ENCODE measurements at regions not wholly inside any gene's neighbourhood (a gene's known extent, or its start where the extent isn't known, plus 50 kb on each side); places are given as distances from the start of the nearest gene placed in this dataset.

- no peaks in the 10 kb centered on the region for H3K27me3 ChIP-seq (ENCODE audit: low read depth)
- H3K36me3 ChIP-seq = no peaks in the 10 kb centered on the region
- H3K4me3 ChIP-seq = no peak overlapping the region
- H3K27ac ChIP-seq (replicated peaks) = no peak overlapping the region
- peaks cover 38% of the 10 kb centered on the region for H3K4me1 ChIP-seq
- no peaks in the 10 kb centered on the region for H3K9me3 ChIP-seq (replicated peaks)
- intact Hi-C loops (cut with micrococcal nuclease) = no loop called here
- TF ChIP-seq CTCF (IDR thresholded peaks at IDR 0.05; ENCODE audit: borderline replicate concordance) = no peak
- no peak for DNase-seq
Observed at GRCh38 chr12:105823810-105824209, 314.9 kb downstream of the NUAK1 start.

- Histone ChIP-seq H3K36me3 (no peaks in the 10 kb centered on the region), H3K27ac (replicated peaks) (no peak overlapping the region), H3K4me3 (no peak overlapping the region), H3K9me3 (replicated peaks) (no peaks in the 10 kb centered on the region), H3K27me3 (ENCODE audit: low read depth) (no peaks in the 10 kb centered on the region), H3K4me1 (peaks cover 25% of the 10 kb centered on the region)
- no peak for DNase-seq
- intact Hi-C loops (cut with micrococcal nuclease) = no loop called here
- no peak for TF ChIP-seq CTCF (IDR thresholded peaks at IDR 0.05; ENCODE audit: borderline replicate concordance)
Observed at GRCh38 chr12:105825141-105825540, 313.6 kb downstream of the NUAK1 start.

- Histone ChIP-seq H3K27ac (replicated peaks) (no peak overlapping the region), H3K4me3 (no peak overlapping the region), H3K36me3 (no peaks in the 10 kb centered on the region), H3K27me3 (ENCODE audit: low read depth) (no peaks in the 10 kb centered on the region), H3K9me3 (replicated peaks) (no peaks in the 10 kb centered on the region), H3K4me1 (peaks cover 2% of the 10 kb centered on the region)
- intact Hi-C loops (cut with micrococcal nuclease) = no loop called here
- TF ChIP-seq CTCF (IDR thresholded peaks at IDR 0.05; ENCODE audit: borderline replicate concordance) = no peak
- no peak for DNase-seq
Observed at GRCh38 chr12:105831372-105831771, 307.4 kb downstream of the NUAK1 start.

GRCh38 chr12:105832021-105832420, 306.7 kb downstream of the NUAK1 start:
- H3K4me3 ChIP-seq = no peak overlapping the region
- H3K36me3 ChIP-seq = no peaks in the 10 kb centered on the region
- no peak for DNase-seq
- intact Hi-C loops (cut with micrococcal nuclease) = no loop called here
- H3K27me3 ChIP-seq (ENCODE audit: low read depth) = no peaks in the 10 kb centered on the region
- H3K4me1 ChIP-seq = peaks cover 4% of the 10 kb centered on the region
- no peak for TF ChIP-seq CTCF (IDR thresholded peaks at IDR 0.05; ENCODE audit: borderline replicate concordance)
- H3K27ac ChIP-seq (replicated peaks) = no peak overlapping the region
- H3K9me3 ChIP-seq (replicated peaks) = no peaks in the 10 kb centered on the region

- no peak overlapping the region for H3K4me3 ChIP-seq
- H3K9me3 ChIP-seq (replicated peaks) = no peaks in the 10 kb centered on the region
- H3K36me3 ChIP-seq = no peaks in the 10 kb centered on the region
- DNase-seq = no peak
- H3K4me1 ChIP-seq = peaks cover 4% of the 10 kb centered on the region
- H3K27me3 ChIP-seq (ENCODE audit: low read depth) = no peaks in the 10 kb centered on the region
- intact Hi-C loops (cut with micrococcal nuclease) = no loop called here
- H3K27ac ChIP-seq (replicated peaks) = no peak overlapping the region
- TF ChIP-seq CTCF (IDR thresholded peaks at IDR 0.05; ENCODE audit: borderline replicate concordance) = no peak
Observed at GRCh38 chr12:105832806-105833205, 305.9 kb downstream of the NUAK1 start.

- Histone ChIP-seq H3K4me1 (peaks cover 4% of the 10 kb centered on the region), H3K36me3 (no peaks in the 10 kb centered on the region), H3K4me3 (no peak overlapping the region), H3K27me3 (ENCODE audit: low read depth) (no peaks in the 10 kb centered on the region), H3K27ac (replicated peaks) (no peak overlapping the region), H3K9me3 (replicated peaks) (no peaks in the 10 kb centered on the region)
- no peak for DNase-seq
- intact Hi-C loops (cut with micrococcal nuclease) = no loop called here
- TF ChIP-seq CTCF (IDR thresholded peaks at IDR 0.05; ENCODE audit: borderline replicate concordance) = no peak
Observed at GRCh38 chr12:105834496-105834895, 304.3 kb downstream of the NUAK1 start.
